Adipocyte (in vitro differentiated cells): ENCODE measurements at regions not wholly inside any gene's neighbourhood (a gene's known extent, or its start where the extent isn't known, plus 50 kb on each side); places are given as distances from the start of the nearest gene placed in this dataset.

Experiments
- DNase-seq: peaks from one replicate; pipeline ENCODE4 v3.0.0-alpha.2; 2015; ENCODE audit warnings: low read depth
- H3K27me3 ChIP-seq: replicated peaks from 2 replicates; pipeline ENCODE4 v1.7.0; 2013; ENCODE audit warnings: mild to moderate bottlenecking, low read length, moderate library complexity; ENCODE audit not compliant: control insufficient read depth, insufficient read depth
- H3K36me3 ChIP-seq: 2 replicates; pipeline ENCODE4 v1.7.0; 2013; ENCODE audit warnings: low read length, mild to moderate bottlenecking, moderate library complexity; ENCODE audit not compliant: control insufficient read depth, insufficient read depth, severe bottlenecking
- H3K4me1 ChIP-seq: 2 replicates; pipeline ENCODE4 v1.7.0; 2013; ENCODE audit warnings: mild to moderate bottlenecking, low read length, moderate library complexity; ENCODE audit not compliant: control insufficient read depth, insufficient read depth
- H3K4me3 ChIP-seq: 2 replicates; pipeline ENCODE4 v1.7.0; 2013; ENCODE audit warnings: mild to moderate bottlenecking, low read length, moderate library complexity
- H3K9ac ChIP-seq: 2 replicates; pipeline ENCODE4 v1.7.0; 2013; ENCODE audit warnings: mild to moderate bottlenecking, low read length, moderate library complexity
- H3K9me3 ChIP-seq: 2 replicates; pipeline ENCODE4 v1.7.0; 2013; ENCODE audit warnings: mild to moderate bottlenecking, low read length, moderate library complexity; ENCODE audit not compliant: control insufficient read depth

DNA sequence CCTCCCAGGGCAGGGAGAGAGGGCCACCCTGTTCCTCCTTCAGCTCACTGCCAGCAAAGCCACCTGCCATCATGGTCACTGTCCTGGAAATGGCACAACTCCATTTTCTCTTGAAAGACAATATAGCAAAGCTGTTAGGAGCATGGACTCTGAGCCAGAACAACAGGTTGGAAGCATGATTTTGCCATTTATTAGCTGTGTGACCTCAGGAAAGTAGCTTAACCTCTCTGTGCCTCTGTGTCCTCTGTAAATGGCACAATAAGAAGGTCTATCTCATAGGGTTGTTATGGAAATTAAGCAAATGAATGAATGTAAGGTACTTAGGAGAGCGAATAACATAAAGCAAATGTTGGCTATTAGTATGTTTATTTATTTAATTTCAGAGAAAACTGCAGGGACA, 730.4 kb upstream of the ID2 start:
- H3K4me3 ChIP-seq: no peak overlapping the region
- no peak for DNase-seq
- no peaks in the 10 kb centered on the region for H3K9me3 ChIP-seq
- H3K9ac ChIP-seq: no peak overlapping the region
- peaks cover 13% of the 10 kb centered on the region for H3K4me1 ChIP-seq
- no peaks in the 10 kb centered on the region for H3K36me3 ChIP-seq
- H3K27me3 ChIP-seq: no peaks in the 10 kb centered on the region

DNA sequence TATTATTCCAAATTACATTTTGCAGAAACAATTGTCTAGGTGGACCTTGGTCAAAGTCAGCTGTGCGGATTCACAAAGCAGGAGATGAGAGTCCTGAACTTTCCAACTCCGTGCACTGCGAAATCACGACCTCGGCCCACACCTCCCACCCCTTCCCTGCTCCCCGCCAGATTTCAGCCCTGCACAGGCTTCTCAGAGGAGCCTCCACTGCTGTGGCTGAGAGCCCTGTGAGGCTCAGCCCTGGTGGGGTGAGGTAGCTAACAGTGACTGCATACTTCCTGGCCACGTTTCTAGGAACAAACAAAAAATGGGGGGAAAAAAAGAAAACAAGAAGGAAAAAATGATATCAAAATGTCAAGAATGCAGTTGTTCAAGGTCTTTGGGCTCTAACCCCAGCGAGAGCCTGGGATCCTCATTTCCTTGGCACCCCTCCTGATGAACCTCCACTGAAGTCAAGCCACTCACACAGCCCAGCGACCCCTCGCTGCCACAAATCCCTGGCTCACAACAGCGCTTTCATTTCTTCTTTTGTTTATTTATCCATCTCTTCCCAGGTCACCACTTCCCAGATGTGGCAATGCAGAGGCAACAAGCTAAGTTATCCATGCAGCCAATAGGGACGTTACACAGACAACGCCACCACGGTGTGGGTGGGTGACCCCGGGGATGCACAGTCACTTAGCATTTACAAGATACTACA, 729.7 kb upstream of the ID2 start:
- no peaks in the 10 kb centered on the region for H3K9me3 ChIP-seq
- H3K36me3 ChIP-seq: no peaks in the 10 kb centered on the region
- H3K4me3 ChIP-seq: no peak overlapping the region
- peaks cover 13% of the 10 kb centered on the region for H3K4me1 ChIP-seq
- no peaks in the 10 kb centered on the region for H3K27me3 ChIP-seq
- no peak overlapping the region for H3K9ac ChIP-seq
- peak; percentile 14 for DNase-seq

DNA sequence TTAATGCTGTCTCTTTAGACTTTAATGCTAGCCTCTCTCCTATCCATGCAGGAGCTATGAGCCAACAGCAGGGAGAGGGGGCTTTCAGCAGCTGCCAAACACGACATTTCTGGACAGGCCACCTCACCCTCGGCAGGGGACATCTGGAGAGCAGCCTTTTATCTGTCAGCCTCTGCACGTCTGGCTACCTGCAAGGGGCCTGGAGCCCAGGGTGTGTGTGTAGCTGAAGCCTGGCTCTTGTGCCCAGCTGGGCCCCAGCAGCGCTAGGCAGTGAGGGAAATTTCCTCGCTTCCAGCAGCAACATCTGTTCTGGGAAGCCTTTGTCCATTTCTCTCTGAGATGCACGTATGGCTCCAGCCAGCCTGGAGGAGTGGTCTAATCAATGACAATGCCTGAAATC, 728.7 kb upstream of the ID2 start:
- no peaks in the 10 kb centered on the region for H3K36me3 ChIP-seq
- peaks cover 7% of the 10 kb centered on the region for H3K4me1 ChIP-seq
- H3K4me3 ChIP-seq: no peak overlapping the region
- no peaks in the 10 kb centered on the region for H3K9me3 ChIP-seq
- no peaks in the 10 kb centered on the region for H3K27me3 ChIP-seq
- no peak for DNase-seq
- H3K9ac ChIP-seq: no peak overlapping the region

DNA sequence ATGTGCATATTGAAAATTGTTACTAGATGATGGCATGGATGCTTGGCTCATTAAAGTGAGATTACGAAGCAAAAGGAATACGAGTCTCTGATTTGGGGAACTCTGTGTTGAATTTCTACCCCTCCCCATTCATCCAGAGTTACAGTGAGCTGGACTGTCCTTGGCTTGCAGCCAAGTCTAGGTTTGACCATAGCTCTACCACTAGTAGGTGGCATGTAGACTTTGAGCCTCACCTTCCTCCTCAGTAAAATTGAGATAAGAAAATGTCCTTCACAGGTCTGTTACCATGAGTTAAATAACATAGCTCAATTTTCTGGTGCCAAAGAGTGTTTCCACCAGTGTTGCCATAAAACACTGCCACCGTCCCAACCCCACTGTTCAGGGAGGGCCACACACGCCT, 727.6 kb upstream of the ID2 start:
- Histone ChIP-seq H3K4me3 (no peak overlapping the region), H3K9me3 (no peaks in the 10 kb centered on the region), H3K36me3 (no peaks in the 10 kb centered on the region), H3K27me3 (no peaks in the 10 kb centered on the region), H3K9ac (no peak overlapping the region), H3K4me1 (peaks cover 7% of the 10 kb centered on the region)
- DNase-seq: no peak

DNA sequence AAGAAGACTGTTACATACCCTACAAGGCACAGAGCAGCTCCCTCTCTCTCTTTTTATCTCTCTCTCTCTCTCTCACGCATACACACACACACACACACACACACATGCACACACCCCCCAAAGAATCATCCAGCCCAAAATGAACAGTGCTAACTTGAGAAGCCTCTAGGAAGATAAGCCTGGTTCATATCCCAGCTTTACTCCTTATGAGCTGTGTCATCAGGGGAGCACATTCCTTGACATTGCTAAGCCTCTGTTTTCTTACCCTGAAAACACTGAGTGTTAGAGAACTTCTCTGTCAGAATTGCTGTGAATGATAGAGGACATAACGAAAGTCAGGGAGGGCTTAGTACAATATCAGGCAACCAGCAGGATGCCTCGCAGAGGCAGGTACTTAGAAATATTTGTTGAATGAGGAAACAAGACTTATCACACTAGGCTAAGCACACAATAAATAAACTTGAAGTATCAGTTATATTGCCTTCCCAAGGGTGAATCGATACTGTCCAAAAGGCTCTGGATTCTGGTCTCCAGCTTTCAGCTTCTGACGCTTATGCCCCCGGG, 725.6 kb upstream of the ID2 start:
- Histone ChIP-seq H3K27me3 (no peaks in the 10 kb centered on the region), H3K36me3 (no peaks in the 10 kb centered on the region), H3K9ac (no peak overlapping the region), H3K4me3 (no peak overlapping the region), H3K9me3 (no peaks in the 10 kb centered on the region), H3K4me1 (peaks cover 13% of the 10 kb centered on the region)
- DNase-seq: peak; percentile 36

DNA sequence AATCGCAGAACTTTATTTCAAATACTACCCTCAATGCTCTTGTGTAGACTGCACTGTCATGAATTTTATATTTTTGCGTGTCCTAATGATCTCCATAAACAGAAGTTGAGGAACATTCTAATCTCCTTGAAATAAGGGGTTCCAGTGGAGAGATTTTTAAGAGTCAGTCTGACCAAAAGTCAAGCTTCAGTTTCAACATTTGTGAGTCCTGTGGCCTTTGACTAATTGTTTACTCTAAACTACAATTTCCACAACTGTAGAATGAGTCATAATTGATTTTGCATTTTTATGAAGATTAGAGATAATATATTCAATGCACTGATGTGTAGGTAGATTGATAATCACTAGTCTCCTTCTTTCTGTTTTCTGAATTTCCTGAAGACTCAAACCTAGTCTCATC, 720.3 kb upstream of the ID2 start:
- Histone ChIP-seq H3K4me3 (no peak overlapping the region), H3K9me3 (no peaks in the 10 kb centered on the region), H3K9ac (no peak overlapping the region), H3K4me1 (peaks cover 17% of the 10 kb centered on the region), H3K36me3 (no peaks in the 10 kb centered on the region), H3K27me3 (no peaks in the 10 kb centered on the region)
- peak; percentile 14 for DNase-seq

DNA sequence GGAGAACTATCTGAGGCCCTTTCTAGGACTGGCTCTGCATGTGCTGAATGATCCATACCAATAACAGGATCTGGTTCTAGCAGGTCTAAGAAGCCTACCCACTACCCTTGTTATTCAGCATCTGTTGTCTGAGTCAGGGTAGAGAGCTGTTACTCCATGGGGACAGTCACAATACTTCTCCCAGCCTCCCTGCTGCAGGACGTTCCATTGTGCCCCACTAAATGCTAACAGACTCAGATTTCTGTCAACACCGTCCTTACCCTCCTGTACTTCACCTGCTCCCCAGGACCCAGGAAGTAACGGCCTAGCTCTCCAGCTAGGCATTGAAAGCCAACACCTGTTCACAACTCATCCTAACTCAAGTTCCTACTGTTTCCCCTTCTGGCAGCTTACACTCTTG, 719.7 kb upstream of the ID2 start:
- Histone ChIP-seq H3K4me1 (peaks cover 17% of the 10 kb centered on the region), H3K27me3 (no peaks in the 10 kb centered on the region), H3K4me3 (no peak overlapping the region), H3K9ac (no peak overlapping the region), H3K36me3 (no peaks in the 10 kb centered on the region), H3K9me3 (no peaks in the 10 kb centered on the region)
- no peak for DNase-seq

DNA sequence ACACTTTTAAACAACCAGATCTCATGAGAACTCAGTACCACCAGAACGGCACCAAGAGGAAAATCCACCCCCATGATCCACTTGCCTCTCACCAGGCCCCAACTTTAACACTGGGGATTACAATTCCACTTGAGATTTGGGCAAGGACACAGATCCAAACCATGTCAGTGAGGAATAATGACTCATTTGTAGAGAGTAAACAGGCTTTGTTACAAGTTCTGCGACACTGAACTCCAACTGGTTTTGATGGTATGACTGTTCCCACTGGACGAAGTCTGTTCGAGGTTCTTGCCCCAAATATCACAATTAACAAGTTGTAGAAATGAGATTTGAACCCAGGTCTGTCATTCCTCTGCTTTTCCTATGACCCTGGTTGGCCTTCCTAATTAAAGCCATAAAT, 718.1 kb upstream of the ID2 start:
- Histone ChIP-seq H3K36me3 (no peaks in the 10 kb centered on the region), H3K9me3 (no peaks in the 10 kb centered on the region), H3K27me3 (no peaks in the 10 kb centered on the region), H3K9ac (no peak overlapping the region), H3K4me1 (peaks cover 17% of the 10 kb centered on the region), H3K4me3 (no peak overlapping the region)
- DNase-seq: no peak

DNA sequence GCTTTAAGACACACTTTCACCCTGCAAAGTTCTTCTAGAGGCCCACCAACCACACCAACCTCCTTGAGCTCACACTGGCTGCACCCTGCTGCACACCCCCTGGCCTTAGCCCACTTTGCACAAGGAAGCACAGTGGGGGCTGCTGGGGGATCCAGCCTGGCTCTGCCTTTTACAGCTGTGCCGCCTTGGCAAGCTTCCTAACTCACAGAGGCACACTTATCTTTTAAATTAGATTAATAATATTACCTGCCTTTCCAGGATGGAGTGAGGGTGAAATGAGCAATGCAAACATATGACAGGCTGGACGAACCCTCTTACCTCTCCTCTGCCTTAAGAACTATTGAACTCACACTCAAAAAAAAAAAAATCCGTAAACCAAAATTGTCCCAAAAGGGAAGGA, 715.8 kb upstream of the ID2 start:
- no peak for DNase-seq
- Histone ChIP-seq H3K9me3 (no peaks in the 10 kb centered on the region), H3K27me3 (no peaks in the 10 kb centered on the region), H3K36me3 (no peaks in the 10 kb centered on the region), H3K4me1 (peaks cover 13% of the 10 kb centered on the region), H3K9ac (no peak overlapping the region), H3K4me3 (no peak overlapping the region)

DNA sequence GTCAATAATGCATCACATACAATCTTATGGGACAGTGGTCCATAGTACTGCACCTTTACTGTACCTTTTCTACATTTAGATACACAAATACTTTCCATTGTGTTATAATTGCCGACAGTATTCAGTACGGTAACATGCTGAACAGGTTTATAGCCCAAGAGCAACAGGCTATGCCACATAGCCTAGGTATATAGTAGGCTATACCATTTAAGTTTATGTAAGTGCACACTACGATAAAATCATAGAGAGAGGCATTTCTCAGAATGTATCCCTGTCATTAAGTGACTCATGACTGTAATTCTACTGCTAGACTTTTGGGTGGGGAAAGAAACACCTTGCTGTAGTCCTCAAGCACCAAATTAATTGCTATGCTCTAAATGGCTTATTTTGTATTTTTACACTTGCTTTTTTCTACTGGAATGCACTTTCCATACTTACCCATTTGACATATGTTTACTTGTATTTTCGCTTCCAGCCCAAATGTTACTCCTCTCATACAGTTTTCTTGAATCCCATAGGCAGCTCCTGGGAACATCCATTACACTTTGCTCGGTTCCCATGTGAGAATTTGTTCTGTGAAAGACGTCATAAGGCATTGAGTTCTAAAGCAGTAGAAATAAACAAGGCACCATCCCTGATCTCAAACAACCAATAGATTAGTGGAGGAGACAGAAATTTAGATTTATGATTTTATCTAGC, 714.0 kb upstream of the ID2 start:
- Histone ChIP-seq H3K9me3 (no peaks in the 10 kb centered on the region), H3K36me3 (no peaks in the 10 kb centered on the region), H3K4me3 (no peak overlapping the region), H3K9ac (no peak overlapping the region), H3K27me3 (no peaks in the 10 kb centered on the region), H3K4me1 (no peaks in the 10 kb centered on the region)
- no peak for DNase-seq

DNA sequence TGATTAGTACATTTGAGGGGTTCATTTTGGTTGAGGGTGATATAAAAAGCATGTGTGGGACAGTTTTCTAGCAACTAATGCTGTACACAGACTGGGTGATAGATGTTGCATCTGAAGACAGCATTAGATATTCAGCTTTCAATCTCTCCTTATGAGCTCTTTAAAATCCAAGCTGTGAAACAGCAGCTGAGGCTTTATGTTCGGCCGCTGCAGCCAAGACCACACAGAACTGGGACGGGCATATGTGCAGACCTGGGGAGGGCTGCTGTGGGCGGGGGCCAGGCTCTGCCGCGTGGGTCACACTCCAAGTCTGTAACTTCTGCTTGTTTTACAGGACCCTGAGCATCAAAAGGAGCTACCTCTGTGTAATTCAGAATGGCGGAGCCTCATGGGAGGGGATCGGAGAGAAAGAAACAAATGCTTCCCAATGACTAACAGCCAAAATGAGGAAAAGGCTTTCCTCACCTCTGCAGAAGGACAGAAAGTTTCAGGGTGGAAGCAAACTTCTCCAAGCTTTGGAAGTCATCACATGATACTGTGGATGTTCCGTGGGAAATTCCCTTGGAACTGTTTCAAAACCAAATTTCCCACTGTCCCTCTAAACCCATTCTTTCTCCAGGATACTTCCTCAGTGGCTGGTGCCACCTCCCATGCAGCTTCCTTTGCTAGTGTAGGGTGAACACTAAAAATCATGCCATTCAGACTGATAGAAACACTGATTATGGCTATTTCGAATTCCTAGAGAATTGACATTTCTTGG, 711.9 kb upstream of the ID2 start:
- Histone ChIP-seq H3K4me3 (no peak overlapping the region), H3K27me3 (no peaks in the 10 kb centered on the region), H3K36me3 (no peaks in the 10 kb centered on the region), H3K4me1 (no peaks in the 10 kb centered on the region), H3K9ac (no peak overlapping the region), H3K9me3 (no peaks in the 10 kb centered on the region)
- DNase-seq: no peak
